OCI-LY7 (cell line): ENCODE measurements at regions not wholly inside any gene's neighbourhood (a gene's known extent, or its start where the extent isn't known, plus 50 kb on each side); places are given as distances from the start of the nearest gene placed in this dataset.
"Not testable (repeated sequence)": the region's sequence is repeated elsewhere in the genome, so short reads cannot be mapped to it uniquely, and the experiment has no call there.

Experiments used
- EZH2phosphoT487 ChIP-seq: fragments of 200-600 bp; sonication (generic); IDR thresholded peaks from 2 replicates; pipeline ENCODE4 v1.6.1; 2018; ENCODE audit warnings: low read depth, borderline replicate concordance, mild to moderate bottlenecking, mixed run types, antibody characterized with exemption, low read length, moderate library complexity, mixed read lengths
- TF ChIP-seq, protein P1 (sequence below): fragments of 200-600 bp; sonication (generic); conservative IDR thresholded peaks from 2 replicates; pipeline ENCODE4 v1.5.1; 2014; ENCODE audit warnings: mild to moderate bottlenecking, antibody characterized with exemption, low read length, moderate library complexity, mixed read lengths

DNA sequence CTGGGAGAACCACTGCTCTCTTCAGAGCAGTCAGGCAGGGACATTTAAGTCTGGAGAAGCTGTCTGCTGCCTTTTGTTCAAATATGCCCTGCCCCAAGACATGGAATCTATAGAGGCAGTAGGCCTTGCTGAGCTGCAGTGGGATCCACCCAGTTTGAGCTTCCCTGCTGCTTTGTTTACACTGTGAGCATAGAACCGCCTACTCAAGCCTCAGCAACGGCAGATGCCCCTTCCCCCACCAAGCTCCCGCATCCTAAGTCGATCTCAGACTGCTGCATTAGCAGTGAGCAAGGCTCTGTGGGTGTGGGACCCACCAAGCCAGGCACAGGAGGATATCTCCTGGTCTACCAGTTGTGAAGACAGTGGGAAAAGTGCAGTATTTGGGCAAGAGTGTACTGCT, 54.6 kb upstream of the POGK start:
- TF ChIP-seq, protein P1, sequence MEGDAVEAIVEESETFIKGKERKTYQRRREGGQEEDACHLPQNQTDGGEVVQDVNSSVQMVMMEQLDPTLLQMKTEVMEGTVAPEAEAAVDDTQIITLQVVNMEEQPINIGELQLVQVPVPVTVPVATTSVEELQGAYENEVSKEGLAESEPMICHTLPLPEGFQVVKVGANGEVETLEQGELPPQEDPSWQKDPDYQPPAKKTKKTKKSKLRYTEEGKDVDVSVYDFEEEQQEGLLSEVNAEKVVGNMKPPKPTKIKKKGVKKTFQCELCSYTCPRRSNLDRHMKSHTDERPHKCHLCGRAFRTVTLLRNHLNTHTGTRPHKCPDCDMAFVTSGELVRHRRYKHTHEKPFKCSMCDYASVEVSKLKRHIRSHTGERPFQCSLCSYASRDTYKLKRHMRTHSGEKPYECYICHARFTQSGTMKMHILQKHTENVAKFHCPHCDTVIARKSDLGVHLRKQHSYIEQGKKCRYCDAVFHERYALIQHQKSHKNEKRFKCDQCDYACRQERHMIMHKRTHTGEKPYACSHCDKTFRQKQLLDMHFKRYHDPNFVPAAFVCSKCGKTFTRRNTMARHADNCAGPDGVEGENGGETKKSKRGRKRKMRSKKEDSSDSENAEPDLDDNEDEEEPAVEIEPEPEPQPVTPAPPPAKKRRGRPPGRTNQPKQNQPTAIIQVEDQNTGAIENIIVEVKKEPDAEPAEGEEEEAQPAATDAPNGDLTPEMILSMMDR: not testable (repeated sequence)
- not testable (repeated sequence) for TF ChIP-seq EZH2phosphoT487
